ENCODE measurements at regions not wholly inside any gene's neighbourhood (a gene's known extent, or its start where the extent isn't known, plus 50 kb on each side); places are given as distances from the start of the nearest gene placed in this dataset.

DNA sequence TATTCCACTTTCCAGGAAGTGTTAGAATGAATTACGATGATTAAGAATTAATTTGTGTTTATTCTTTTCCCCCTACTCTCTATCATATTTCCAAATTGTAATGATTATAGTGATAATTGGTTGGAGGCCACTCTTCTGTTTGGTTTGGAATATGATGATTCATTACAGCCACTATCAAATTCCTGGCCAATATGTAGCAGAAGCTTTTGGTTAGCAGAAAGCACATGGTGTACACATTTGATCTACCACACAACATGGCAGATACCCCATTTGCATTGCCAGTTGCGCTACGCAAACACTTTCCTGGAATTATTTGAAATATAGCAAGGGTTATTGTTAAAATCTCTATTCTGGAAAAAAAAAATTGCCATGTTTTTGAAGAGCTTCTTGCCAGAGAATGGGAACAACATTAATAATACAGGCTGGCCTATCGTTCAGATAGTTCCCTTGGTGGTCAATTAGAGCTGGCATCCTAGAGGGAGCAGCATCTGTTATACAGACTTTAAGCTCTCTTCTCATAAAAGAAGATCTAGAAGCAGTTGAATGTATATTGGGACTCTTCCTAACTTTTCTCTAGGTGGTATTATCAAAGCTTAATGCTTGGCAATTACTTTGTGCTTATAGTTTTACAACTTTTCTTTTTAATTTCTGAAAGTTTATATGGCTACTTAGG, 455.0 kb upstream of the ACTBL2 start:
- no peak for DNase-seq
- ATAC-seq: no peak
- Mint-ChIP-seq H3K4me3 (no peak overlapping the region), H3K9me3 (no peaks in the 10 kb centered on the region), H3K36me3 (ENCODE audit: low read depth) (no peaks in the 10 kb centered on the region), H3K27me3 (no peaks in the 10 kb centered on the region), H3K27ac (no peak overlapping the region), H3K4me1 (ENCODE audit: low read depth) (no peaks in the 10 kb centered on the region)
- TF ChIP-seq, protein P1, sequence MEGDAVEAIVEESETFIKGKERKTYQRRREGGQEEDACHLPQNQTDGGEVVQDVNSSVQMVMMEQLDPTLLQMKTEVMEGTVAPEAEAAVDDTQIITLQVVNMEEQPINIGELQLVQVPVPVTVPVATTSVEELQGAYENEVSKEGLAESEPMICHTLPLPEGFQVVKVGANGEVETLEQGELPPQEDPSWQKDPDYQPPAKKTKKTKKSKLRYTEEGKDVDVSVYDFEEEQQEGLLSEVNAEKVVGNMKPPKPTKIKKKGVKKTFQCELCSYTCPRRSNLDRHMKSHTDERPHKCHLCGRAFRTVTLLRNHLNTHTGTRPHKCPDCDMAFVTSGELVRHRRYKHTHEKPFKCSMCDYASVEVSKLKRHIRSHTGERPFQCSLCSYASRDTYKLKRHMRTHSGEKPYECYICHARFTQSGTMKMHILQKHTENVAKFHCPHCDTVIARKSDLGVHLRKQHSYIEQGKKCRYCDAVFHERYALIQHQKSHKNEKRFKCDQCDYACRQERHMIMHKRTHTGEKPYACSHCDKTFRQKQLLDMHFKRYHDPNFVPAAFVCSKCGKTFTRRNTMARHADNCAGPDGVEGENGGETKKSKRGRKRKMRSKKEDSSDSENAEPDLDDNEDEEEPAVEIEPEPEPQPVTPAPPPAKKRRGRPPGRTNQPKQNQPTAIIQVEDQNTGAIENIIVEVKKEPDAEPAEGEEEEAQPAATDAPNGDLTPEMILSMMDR (IDR thresholded peaks at IDR 0.05): no peak
- ChIA-PET POLR2A (no interaction called here), CTCF (interaction anchor here (1.9 kb wide), 1 partner anchor 14 kb away, joined by 5 read pairs; no protein-coding TSS in a partner anchor)
- intact Hi-C loops (cut with micrococcal nuclease): no loop called here

GRCh38 chr5:57937025-57937424, 454.4 kb upstream of the ACTBL2 start:
- ChIA-PET CTCF (no interaction called here), POLR2A (no interaction called here)
- no peaks in the 10 kb centered on the region for H3K36me3 Mint-ChIP-seq (ENCODE audit: low read depth)
- no peak overlapping the region for H3K4me3 Mint-ChIP-seq
- no peaks in the 10 kb centered on the region for H3K4me1 Mint-ChIP-seq (ENCODE audit: low read depth)
- DNase-seq: no peak
- intact Hi-C loops (cut with micrococcal nuclease): no loop called here
- TF ChIP-seq, protein P1 (IDR thresholded peaks at IDR 0.05): no peak
- no peak for ATAC-seq
- H3K27me3 Mint-ChIP-seq: no peaks in the 10 kb centered on the region
- no peak overlapping the region for H3K27ac Mint-ChIP-seq
- no peaks in the 10 kb centered on the region for H3K9me3 Mint-ChIP-seq

DNA sequence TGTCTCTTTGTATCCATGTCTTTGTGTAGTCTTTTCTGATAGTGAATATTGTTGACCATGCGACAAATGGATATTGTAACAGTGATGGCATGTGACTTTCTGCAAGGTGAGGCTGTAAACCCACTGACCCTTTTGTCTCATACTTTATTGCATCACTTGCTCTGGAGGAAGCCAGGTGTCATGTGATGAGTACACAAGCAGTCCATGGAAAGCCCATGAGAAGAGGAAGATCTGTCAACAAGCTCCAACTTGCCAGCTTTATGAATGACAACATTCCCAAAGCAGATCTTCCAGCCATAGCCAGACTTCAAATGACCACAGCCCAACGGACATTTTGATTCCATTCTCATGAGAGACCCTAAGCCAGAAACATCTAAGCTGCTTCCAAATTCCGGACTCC, 450.1 kb upstream of the ACTBL2 start:
- Mint-ChIP-seq H3K4me3 (no peak overlapping the region), H3K4me1 (ENCODE audit: low read depth) (no peaks in the 10 kb centered on the region), H3K27me3 (no peaks in the 10 kb centered on the region), H3K27ac (no peak overlapping the region), H3K9me3 (no peaks in the 10 kb centered on the region), H3K36me3 (ENCODE audit: low read depth) (no peaks in the 10 kb centered on the region)
- TF ChIP-seq, protein P1 (IDR thresholded peaks at IDR 0.05): no peak
- POLR2A ChIA-PET: no interaction called here
- ATAC-seq (no peak), DNase-seq (no peak)
- CTCF ChIA-PET: no interaction called here
- intact Hi-C loops (cut with micrococcal nuclease): no loop called here

GRCh38 chr5:57931807-57932206, 449.2 kb upstream of the ACTBL2 start:
- no peak overlapping the region for H3K4me3 Mint-ChIP-seq
- H3K27me3 Mint-ChIP-seq: no peaks in the 10 kb centered on the region
- no peaks in the 10 kb centered on the region for H3K4me1 Mint-ChIP-seq (ENCODE audit: low read depth)
- H3K27ac Mint-ChIP-seq: no peak overlapping the region
- no peaks in the 10 kb centered on the region for H3K9me3 Mint-ChIP-seq
- CTCF ChIA-PET: no interaction called here
- ATAC-seq: no peak
- no peak for DNase-seq
- intact Hi-C loops (cut with micrococcal nuclease): no loop called here
- H3K36me3 Mint-ChIP-seq (ENCODE audit: low read depth): no peaks in the 10 kb centered on the region
- TF ChIP-seq, protein P1 (IDR thresholded peaks at IDR 0.05): no peak
- POLR2A ChIA-PET: no interaction called here

- TF ChIP-seq, protein P1 (IDR thresholded peaks at IDR 0.05): no peak
- no peak for DNase-seq
- H3K36me3 Mint-ChIP-seq (ENCODE audit: low read depth): no peaks in the 10 kb centered on the region
- intact Hi-C loops (cut with micrococcal nuclease): no loop called here
- H3K27me3 Mint-ChIP-seq: no peaks in the 10 kb centered on the region
- no peak overlapping the region for H3K27ac Mint-ChIP-seq
- H3K4me1 Mint-ChIP-seq (ENCODE audit: low read depth): no peaks in the 10 kb centered on the region
- no peak for ATAC-seq
- ChIA-PET CTCF (no interaction called here), POLR2A (no interaction called here)
- H3K9me3 Mint-ChIP-seq: no peaks in the 10 kb centered on the region
- no peak overlapping the region for H3K4me3 Mint-ChIP-seq
These were observed 448.7 kb upstream of the ACTBL2 start for GRCh38 chr5:57931352-57931751.
